ENCODE measurements at regions not wholly inside any gene's neighbourhood (a gene's known extent, or its start where the extent isn't known, plus 50 kb on each side); places are given as distances from the start of the nearest gene placed in this dataset.

- TF ChIP-seq EP300 (IDR thresholded peaks at IDR 0.05; ENCODE audit: borderline replicate concordance in 1 of 2, low read depth in 1 of 2, low read length in 1 of 2) (no peak), RFX5 (IDR thresholded peaks at IDR 0.05; ENCODE audit: low read length) (no peak)
- TF ChIP-seq, protein P1, sequence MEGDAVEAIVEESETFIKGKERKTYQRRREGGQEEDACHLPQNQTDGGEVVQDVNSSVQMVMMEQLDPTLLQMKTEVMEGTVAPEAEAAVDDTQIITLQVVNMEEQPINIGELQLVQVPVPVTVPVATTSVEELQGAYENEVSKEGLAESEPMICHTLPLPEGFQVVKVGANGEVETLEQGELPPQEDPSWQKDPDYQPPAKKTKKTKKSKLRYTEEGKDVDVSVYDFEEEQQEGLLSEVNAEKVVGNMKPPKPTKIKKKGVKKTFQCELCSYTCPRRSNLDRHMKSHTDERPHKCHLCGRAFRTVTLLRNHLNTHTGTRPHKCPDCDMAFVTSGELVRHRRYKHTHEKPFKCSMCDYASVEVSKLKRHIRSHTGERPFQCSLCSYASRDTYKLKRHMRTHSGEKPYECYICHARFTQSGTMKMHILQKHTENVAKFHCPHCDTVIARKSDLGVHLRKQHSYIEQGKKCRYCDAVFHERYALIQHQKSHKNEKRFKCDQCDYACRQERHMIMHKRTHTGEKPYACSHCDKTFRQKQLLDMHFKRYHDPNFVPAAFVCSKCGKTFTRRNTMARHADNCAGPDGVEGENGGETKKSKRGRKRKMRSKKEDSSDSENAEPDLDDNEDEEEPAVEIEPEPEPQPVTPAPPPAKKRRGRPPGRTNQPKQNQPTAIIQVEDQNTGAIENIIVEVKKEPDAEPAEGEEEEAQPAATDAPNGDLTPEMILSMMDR (IDR thresholded peaks at IDR 0.05): no peak
Measured at GRCh38 chr20:22680031-22680740, 95.8 kb upstream of the FOXA2 start.

All from SK-N-SH (cell line).